Head of caudate nucleus (tissue), 42 donors: ENCODE measurements at regions not wholly inside any gene's neighbourhood (a gene's known extent, or its start where the extent isn't known, plus 50 kb on each side); places are given as distances from the start of the nearest gene placed in this dataset.
"Not testable (repeated sequence)": the region's sequence is repeated elsewhere in the genome, so short reads cannot be mapped to it uniquely, and the experiment has no call there.

Experiments used
- DNase-seq, 42 donors: peaks; one replicate each; pipeline versions ENCODE4 v3.0.0 to v3.0.0-alpha.2; 2020 to 2021; ENCODE audit warnings: mixed read lengths in 7 of 42
- intact Hi-C: fragments of 100-400 bp; cut with DNase I; formaldehyde crosslinking; loops from one replicate; pipeline ENCODE4 v1.15.0; 2022

DNA sequence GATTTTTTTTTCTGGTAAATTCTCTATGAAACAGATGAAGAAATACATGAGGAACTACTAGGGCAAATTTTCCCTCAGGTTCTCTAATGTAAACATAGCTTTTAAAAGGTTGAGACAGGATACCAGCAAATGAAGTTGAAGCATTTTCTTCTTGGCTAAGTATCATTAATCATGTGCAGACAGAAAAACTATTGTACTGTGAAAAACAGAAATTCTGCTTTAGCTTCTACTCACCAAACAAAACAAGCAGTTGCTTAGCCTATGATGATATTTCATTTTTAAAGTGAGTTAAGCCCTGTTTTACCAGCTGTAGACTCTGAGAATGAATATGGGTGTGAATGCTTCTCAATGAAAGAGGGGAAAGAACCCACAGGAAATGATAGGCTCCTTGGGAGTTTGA, 358.9 kb downstream of the TRAM1L1 start:
- intact Hi-C loops: no loop called here
- no peak for DNase-seq

DNA sequence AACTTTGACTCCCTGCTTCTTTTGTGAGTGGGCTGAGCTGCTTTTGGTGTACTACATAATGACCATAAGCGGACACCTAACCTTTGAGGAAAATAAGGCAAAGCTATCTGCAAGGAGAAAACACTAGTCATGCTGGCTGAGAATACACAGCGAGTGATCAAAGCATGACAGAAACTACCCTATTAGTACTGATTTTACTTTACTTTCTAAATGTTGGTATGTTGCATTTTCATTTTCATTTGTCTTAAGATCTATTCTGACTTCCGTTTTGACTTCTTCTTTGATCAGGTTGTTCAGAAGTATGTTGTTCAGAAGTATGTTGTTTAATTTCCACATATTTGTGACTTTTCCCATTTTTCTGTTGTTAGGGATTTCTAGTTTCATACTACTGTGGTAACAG, 361.1 kb downstream of the TRAM1L1 start:
- no peak for DNase-seq
- intact Hi-C loops: no loop called here

DNA sequence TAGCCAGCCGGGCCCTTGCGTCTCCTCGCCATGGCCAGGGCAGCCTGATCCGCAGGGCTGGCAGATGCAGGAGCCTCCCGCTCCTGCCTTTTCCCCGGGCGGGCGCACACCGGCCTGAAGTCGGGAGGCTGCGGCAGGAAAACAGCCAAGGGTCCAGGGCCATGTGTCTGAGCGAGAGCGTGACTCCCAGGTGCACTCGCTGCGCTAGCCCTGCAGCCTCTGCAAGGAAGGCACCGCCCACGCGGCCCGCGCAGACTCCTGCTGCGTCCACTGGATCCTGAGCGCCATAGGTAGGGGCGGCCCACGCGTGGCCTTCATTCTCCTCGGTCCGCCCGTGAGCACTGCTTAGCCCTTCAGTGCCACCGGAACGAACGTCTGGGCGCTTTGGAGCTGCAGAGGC, 379.9 kb downstream of the TRAM1L1 start:
- intact Hi-C loops: no loop called here
- no peak for DNase-seq

DNA sequence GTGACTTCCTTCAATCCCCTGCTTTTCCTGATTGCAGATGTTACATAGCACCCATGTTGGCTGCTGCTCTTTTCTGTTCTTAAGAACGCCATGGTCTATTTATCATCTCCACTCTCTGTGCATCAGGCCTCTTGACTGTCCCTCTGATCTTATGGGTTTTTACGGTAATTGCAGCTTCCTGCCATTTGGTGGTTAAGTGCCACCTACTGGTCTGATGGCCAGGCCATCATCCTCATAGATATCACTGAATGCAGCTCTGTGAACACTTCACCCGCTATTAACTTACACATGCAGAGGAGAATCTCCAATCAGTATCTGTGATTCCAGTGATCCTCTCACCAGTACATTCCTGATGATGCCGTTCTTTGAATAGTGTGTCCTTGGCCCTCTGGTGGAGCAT, 382.4 kb downstream of the TRAM1L1 start:
- DNase-seq: no peak
- intact Hi-C loops: no loop called here

DNA sequence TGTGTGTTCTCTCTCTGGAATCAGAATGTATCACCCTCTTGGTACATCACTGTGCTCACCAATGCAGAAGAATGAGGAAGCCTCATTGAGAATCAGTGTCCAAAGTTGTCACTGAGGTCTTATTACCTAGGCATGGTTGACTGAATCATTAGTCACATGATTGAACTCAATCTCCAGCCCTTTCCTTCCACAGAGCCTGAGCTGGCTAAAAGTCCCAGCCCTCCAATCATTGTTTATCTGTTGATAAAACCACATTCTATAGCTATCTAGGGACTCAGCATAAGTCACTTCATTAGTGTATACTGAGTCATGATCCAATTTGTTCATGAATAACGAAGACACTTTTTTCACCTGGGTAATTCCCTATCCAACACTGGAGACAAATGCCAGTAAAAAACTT, 396.8 kb downstream of the TRAM1L1 start:
- no peak for DNase-seq
- intact Hi-C loops: no loop called here

DNA sequence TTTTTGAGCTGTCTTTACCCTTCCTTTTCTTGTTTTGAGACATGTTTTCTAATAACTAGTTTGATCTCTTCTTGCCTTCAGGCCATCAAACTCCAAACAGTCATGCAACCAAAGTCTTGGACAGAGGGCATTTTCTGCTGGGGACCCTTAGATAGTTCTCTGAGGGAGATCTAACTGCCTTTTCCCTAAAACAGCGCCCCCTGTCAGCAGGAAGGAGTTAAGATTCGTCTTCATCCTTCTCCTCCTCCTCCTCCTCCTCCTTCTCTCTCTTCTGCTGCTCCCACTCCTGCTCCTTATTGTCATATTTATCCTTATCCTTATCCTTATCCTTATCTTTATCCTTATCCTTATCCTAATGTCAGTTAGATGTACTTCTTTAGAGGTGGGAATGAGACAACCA, 417.2 kb downstream of the TRAM1L1 start:
- intact Hi-C loops: no loop called here

DNA sequence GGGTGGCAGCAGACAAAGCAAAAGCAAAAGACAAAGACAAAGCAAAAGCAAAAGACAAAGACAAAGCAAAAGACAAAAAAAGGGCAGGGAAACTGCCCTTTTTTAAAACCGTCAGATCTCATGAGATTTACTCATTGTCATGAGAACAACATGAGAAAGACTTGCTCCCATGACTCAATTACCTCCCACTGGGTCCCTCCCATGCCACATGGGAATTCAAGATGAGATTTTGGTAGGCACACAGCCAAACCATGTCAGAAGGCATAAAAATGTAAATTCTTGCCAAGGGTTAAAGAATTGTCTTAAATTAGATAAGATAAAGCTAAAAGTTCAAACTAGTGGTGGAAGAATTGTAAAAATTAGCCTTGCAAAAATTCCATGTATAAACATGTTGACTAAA, 419.7 kb downstream of the TRAM1L1 start:
- DNase-seq: no peak
- intact Hi-C loops: no loop called here

More for the DNA sequence above, 417.2 kb downstream of the TRAM1L1 start:
- no peak for DNase-seq

DNA sequence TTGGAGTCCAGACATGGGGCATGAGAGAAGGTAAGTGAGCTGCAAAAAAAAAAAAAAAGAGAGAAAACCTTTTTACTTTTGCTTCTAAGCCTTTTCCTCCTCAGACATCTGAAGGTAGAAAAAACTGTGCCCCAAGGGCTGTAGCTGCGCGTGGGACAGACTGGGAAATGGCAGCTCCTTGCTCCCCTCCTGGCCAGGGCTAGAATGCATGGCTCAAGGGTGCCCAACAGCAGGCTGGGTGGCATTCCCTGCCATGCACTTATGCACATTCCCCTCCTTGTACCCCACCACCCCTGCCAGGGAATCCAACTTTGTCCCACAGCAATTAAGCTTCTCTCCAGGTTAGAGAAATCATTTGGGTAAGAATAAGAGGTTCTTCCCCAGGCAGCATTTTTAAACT, 421.2 kb downstream of the TRAM1L1 start:
- no peak for DNase-seq
- intact Hi-C loops: no loop called here

DNA sequence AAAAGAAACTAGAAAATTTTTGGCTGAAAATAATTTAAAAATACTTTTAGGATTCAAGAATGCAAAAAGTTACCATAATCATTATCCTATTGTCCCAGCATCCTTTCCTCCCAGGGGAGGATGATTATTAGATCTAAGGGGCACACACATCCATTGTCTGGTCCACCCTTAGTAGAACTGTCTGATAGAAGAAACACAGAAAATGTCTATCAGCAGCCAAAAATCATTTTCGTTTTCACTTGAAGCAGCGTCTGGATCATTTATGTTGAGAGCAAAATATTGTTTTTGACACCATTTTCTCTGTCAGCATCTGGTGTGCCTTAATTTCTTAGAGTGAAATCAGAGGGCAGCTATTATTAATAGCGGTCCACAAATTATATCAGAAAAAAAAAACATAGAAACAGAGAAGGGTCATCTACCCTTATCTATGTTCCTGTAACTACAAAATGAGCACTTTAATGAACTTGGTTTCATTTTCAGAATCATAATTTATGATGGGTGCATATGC, 446.3 kb downstream of the TRAM1L1 start:
- intact Hi-C loops: no loop called here

DNA sequence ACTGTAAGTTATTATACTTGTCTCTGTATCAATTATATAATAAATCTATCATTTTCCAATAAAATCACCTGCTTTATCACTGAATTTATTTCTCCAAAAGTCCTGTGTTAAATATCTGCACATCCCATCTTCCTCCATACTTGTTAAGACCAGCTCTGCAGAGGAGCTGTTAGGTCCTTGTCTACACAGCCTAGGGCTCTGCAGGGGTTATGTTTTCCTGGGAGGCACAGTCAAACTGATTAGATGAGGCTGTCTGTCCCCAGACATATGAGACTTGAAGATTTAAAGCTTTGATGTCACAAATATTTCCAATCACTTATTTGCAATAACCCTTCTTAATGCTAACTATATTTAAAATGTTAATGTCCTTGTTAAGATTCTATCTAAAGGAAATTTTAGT, 446.8 kb downstream of the TRAM1L1 start:
- DNase-seq: no peak
- intact Hi-C loops: no loop called here

More for the DNA sequence above, 446.3 kb downstream of the TRAM1L1 start:
- no peak for DNase-seq

DNA sequence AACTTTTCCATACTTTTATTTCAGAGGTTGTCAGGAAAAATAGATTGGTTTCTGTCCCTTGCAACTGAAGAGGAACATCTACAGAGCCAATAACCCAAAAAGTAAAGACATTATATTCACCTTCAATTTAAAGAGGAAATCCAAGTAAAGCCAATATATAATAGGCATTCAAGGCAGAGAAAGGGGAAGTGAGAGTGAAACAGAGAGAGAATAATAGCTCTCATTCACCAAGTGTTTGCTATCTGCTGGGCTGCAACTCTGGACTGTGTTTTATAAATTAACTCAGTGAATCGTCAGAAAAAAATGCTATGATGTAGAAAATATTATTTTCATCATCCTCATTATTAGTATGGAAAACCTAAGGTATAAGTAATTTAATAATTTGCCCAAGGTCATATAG, 448.5 kb downstream of the TRAM1L1 start:
- intact Hi-C loops: no loop called here
- DNase-seq: no peak

DNA sequence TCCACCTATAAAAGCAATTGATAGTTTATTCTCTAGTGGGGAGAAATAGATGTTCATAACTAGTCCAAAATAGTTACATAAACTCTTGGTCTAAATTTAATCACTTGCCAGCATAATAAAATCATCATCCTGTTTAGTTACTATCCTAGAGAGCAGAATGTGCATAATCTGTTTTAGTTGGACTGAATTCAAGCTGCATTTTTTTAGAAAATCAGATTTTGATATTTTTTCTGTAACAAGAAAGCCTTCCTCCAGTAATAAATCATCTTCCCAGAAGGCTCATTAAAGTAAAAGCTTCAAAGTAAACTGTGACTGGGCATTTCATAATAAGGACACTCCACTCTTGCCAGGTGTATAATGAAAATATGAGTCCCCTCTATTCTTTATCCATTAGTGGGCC, 453.1 kb downstream of the TRAM1L1 start:
- no peak for DNase-seq
- intact Hi-C loops: no loop called here

DNA sequence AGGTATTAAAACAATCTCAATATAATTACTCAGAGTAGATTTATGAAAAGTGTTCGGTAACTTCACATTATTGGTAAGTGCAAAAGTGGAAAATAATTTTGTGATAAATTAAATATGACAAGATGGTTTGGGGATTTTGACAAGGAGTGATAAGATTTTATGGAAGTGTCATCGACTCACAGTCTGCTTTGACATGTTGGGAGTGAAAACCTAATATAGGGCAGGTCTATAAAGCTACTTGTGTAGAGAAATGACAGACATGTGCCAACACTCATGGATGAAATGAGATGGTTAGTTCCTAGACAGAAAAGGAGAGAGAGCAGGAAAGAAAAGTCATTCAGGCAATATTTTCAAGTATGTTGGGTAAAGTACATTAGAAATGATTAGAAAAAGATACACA, 456.8 kb downstream of the TRAM1L1 start:
- intact Hi-C loops: no loop called here
- no peak for DNase-seq

DNA sequence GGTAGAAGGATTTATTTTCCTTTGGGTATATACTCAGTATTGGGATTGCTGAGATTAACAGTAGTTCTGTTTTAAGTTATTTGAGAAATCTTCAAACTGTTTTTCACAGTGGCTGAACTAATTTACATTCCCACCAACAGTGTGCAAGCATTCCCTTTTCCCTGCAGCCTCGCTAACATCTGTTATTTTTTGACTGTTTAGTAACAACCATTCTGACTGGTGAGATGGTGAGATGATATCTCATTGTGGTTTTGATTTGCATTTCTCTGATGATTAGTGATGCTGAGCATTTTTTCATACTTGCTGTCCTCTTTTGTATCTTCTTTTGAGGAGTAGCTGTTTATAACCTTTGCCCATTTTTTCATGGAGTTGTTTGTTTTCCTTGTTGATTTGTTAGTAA, 457.8 kb downstream of the TRAM1L1 start:
- intact Hi-C loops: no loop called here
- DNase-seq: no peak

DNA sequence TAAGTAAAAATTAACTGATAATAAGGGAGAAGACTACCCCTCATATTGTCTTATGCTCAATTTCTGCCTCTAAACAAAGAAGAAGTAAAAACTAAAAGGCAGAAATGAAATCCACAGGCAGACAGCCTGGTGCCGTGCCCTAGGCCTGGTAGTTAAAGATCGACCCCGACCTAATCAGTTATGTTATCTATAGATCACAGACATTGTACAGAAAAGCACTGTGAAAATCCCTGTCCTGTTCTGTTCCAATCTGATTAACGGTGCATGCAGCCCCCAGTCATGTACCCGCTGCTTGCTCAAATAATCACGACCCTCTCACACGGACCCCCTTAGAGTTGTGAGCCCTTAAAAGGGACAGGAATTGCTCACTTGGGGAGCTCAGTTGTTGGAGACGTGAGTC, 465.9 kb downstream of the TRAM1L1 start:
- DNase-seq, intact Hi-C loops: not testable (repeated sequence)

DNA sequence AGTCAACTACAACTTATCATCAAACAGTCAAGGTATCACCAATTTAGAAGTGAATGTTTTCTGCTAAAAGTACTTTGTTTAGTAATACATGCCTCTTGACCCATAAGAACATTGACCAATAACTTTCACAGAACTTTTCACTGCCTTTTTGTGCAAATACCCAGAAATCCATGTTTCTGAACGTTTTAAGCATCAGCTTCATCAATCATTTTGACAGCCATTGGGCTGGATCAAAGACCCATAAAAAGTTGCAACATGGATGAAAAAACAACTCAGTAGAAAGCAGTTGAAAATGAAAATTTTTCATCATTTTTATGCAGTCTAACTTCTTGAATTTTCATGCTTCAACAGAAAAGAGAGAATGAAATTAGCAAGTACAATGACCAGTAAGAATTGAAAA, 466.7 kb downstream of the TRAM1L1 start:
- no peak for DNase-seq
- intact Hi-C loops: no loop called here

DNA sequence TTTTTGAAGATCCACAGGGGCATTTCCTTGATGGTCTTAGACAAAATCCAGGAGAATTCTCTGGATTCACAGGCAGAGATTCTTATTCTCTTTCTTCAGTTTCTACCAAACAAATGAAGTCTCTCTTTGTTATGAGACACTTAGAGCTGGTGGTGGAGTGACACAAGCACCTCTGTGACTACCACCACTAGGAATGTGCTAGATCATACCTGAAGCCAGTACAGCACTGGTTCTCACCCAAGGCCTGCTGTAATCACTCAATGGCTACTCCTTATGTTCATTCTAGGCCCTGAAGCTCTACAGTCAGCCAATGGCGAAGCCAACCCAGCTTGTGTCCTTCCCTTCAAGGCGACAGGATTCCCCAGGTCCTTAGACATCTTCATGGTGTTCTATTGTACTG, 482.3 kb downstream of the TRAM1L1 start:
- intact Hi-C loops: no loop called here
- DNase-seq: no peak

DNA sequence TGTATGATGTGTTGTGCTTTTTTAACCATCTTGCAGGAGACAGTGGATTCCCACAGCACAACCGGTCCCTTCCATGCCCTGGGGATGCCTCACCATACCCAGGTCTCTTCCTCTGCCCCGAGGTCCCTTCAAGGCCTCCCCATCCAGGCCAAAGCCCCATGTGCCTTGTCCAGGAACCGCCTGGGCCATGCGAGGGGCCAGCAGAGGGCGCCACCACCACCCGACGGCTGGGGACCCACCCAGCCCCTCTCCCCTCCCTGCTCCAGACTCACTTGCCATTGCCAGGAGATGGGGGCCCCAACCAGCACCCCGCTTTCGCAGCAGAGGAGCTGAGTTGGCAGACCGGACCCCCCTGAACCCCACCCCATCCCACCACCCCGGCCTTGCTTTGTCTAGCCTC, 485.5 kb downstream of the TRAM1L1 start:
- intact Hi-C loops: no loop called here
- DNase-seq: no peak

DNA sequence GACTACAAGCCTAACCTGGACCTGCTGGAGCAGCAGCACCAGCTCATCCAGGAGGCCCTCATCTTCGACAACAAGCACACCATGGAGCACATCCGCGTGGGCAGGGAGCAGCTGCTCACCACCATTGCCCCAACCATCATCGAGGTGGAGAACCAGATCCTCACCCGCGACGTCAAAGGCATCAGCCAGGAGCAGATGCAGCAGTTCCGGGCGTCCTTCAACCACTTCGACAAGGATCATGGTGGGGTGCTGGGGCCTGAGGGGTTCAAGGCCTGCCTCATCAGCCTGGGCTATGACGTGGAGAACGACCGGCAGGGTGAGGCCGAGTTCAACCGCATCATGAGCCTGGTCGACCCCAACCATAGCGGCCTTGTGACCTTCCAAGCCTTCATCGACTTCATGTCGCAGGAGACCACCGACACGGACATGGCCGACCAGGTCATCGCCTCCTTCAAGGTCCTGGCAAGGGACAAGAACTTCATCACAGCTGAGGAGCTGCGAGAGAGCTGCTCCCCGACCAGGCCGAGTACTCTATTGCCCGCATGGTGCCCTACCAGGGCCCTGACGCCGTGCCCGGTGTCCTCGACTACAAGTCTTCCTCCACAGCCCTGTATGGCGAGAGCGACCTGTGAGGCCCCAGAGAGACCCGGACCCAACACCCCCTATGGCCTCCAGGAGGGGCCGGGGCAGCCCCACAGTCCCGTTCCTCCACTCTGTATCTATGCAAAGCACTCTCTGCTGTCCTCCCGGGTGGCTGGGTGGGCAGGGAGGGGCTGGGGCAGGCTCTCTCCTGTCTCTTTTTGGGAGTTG, 486.2 kb downstream of the TRAM1L1 start:
- intact Hi-C loops: no loop called here
- DNase-seq: no peak

DNA sequence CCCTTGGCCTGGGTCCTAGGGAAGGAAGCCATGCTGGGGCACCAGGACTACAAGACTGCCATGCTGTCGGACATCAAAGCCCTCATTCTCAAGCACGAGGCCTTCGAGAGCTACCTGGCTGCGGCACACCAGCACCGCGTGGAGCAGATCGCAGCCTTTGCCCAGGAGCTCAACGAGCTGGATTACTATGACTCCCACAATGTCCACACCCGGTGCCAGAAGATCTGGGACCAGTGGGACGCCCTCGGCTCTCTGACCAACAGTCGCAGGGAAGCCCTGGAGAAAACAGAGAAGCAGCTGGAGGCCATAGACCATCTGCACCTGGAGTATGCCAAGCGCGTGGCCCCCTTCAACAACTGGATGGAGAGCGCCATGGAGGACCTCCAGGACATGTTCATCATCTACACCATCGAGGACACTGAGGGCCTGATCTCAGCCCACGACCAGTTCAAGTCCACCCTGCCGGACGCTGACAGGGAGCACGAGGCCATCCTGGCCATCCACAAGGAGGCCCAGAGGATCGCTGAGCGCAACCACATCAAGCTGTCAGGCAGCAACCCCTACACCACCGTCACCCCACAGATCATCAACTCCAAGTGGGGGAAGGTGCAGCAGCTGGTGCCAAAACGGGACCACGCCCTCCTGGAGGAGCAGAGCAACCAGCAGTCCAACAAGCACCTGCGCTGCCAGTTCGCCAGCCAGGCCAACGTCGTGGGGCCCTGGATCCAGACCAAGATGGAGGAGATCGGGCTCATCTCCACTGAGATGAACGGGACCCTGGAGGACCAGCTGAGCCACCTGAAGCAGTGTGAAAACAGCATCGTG, 487.0 kb downstream of the TRAM1L1 start:
- DNase-seq: peak in 1 of 42 donors; percentile 11

DNA sequence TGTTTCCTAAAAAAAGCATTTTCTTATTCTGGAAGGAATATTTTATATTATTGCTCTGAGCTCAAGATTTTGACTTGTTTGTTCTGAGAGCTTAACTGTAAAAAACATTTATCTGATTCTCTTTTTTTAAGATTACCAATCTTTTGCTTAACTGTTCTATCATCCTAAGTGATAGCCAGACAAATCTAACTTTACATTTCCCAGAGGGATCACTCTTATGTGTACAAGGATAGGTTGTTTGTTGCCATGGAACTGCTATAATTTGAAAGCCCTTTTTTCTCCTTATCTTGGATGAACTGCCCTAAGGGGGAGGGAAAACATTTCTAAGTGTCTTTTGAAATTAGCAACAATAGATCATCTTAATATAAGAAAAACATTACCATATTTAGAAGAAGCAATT, 494.7 kb downstream of the TRAM1L1 start:
- no peak for DNase-seq
- intact Hi-C loops: no loop called here

More for the DNA sequence above, 487.0 kb downstream of the TRAM1L1 start:
- intact Hi-C loops: no loop called here
